Naive thymus-derived CD4-positive, alpha-beta T cell (primary cell): ENCODE measurements at regions not wholly inside any gene's neighbourhood (a gene's known extent, or its start where the extent isn't known, plus 50 kb on each side); places are given as distances from the start of the nearest gene placed in this dataset.
A peak's percentile ranks its signal among the peaks of the same experiment; 100 is the strongest.
"Not testable (repeated sequence)": the region's sequence is repeated elsewhere in the genome, so short reads cannot be mapped to it uniquely, and the experiment has no call there.

Source experiments
- ATAC-seq: fragments of 150-1000 bp; cut with Tn5 transposase; 2 replicates; pipeline ENCODE4 v1.10.0; 2021; ENCODE audit warnings: mild to moderate bottlenecking, moderate library complexity
- CTCF ChIA-PET: fragments of 350-600 bp; sonication (Branson Sonifier 250); formaldehyde crosslinking; loops from one replicate; lab custom pipeline; 2021; ENCODE audit warnings: antibody characterized with exemption; lab: Charles Lee
- POLR2A ChIA-PET: fragments of 350-600 bp; sonication (Branson Sonifier 250); formaldehyde crosslinking; loops from one replicate; lab custom pipeline; 2021; ENCODE audit warnings: antibody characterized with exemption, inconsistent platforms; lab: Charles Lee
- DNase-seq, 9 donors: peaks; one replicate each; pipeline versions ENCODE4 v3.0.0 to v3.0.0-alpha.2; 2020 to 2022; ENCODE audit warnings: mixed read lengths in 1 of 9
- H3K27ac ChIP-seq: one replicate; pipeline ENCODE4 v1.7.0; 2013; ENCODE audit warnings: mild to moderate bottlenecking, low read depth, low read length, moderate library complexity
- H3K27me3 ChIP-seq, 2 donors: one replicate each; pipeline ENCODE4 v1.7.0; 2013; ENCODE audit warnings: low read length in 2 of 2, mild to moderate bottlenecking in 2 of 2, moderate library complexity in 2 of 2; ENCODE audit not compliant: control insufficient read depth in 2 of 2, insufficient read depth in 2 of 2
- H3K36me3 ChIP-seq, 3 experiments: 1 replicate in 2 of 3; 2 replicates in 1 of 3; pipeline ENCODE4 v1.7.0; 2013; ENCODE audit warnings: low read length in 3 of 3, mild to moderate bottlenecking in 3 of 3, moderate library complexity in 1 of 3; ENCODE audit not compliant: insufficient read depth in 3 of 3, control insufficient read depth in 2 of 3
- H3K4me1 ChIP-seq, 2 donors: one replicate each; pipeline ENCODE4 v1.7.0; 2013; ENCODE audit warnings: low read length in 2 of 2, mild to moderate bottlenecking in 2 of 2, moderate library complexity in 1 of 2; ENCODE audit not compliant: control insufficient read depth in 2 of 2, insufficient read depth in 2 of 2
- H3K4me3 ChIP-seq: 2 replicates; pipeline ENCODE4 v1.7.0; 2013; ENCODE audit warnings: mild to moderate bottlenecking, low read length
- H3K9me3 ChIP-seq, 3 experiments: 1 replicate in 2 of 3; 2 replicates in 1 of 3; pipeline ENCODE4 v1.7.0; 2013; ENCODE audit warnings: low read length in 3 of 3; ENCODE audit not compliant: control insufficient read depth in 2 of 3
- H3K27ac Mint-ChIP-seq, 9 donors: one replicate each; pipeline ENCODE4 v1.8.0; 2020 to 2022; ENCODE audit warnings: mixed read lengths in 9 of 9, mild to moderate bottlenecking in 8 of 9, moderate library complexity in 5 of 9, inconsistent platforms in 2 of 9
- H3K27me3 Mint-ChIP-seq, 5 donors: one replicate each; pipeline ENCODE4 v1.8.0; 2021 to 2022; ENCODE audit warnings: mixed read lengths in 5 of 5, mild to moderate bottlenecking in 1 of 5
- H3K36me3 Mint-ChIP-seq, 5 donors: one replicate each; pipeline ENCODE4 v1.8.0; 2020 to 2022; ENCODE audit warnings: mixed read lengths in 5 of 5, mild to moderate bottlenecking in 3 of 5, inconsistent platforms in 1 of 5
- H3K4me1 Mint-ChIP-seq, 7 donors: one replicate each; pipeline ENCODE4 v1.8.0; 2020 to 2022; ENCODE audit warnings: mixed read lengths in 7 of 7, mild to moderate bottlenecking in 3 of 7, inconsistent platforms in 1 of 7
- H3K4me3 Mint-ChIP-seq, 10 donors: one replicate each; pipeline ENCODE4 v1.8.0; 2020 to 2022; ENCODE audit warnings: mild to moderate bottlenecking in 10 of 10, mixed read lengths in 10 of 10, moderate library complexity in 6 of 10, inconsistent platforms in 2 of 10
- H3K9me3 Mint-ChIP-seq, 11 donors: one replicate each; pipeline ENCODE4 v1.8.0; 2020 to 2022; ENCODE audit warnings: mixed read lengths in 11 of 11, mild to moderate bottlenecking in 4 of 11, inconsistent platforms in 1 of 11, moderate library complexity in 1 of 11
- intact Hi-C, 2 donors: fragments of 100-400 bp; cut with micrococcal nuclease; formaldehyde crosslinking; loops; one replicate each; pipeline ENCODE4 v1.15.1; 2023

GRCh38 chr6:20014508-20014907 is 177.3 kb downstream of the ID4 start:
- Histone ChIP-seq H3K4me3 (no peak overlapping the region), H3K27ac (no peak overlapping the region), H3K9me3 (no peaks in the 10 kb centered on the region), H3K4me1 (no peaks in the 10 kb centered on the region), H3K36me3 (no peaks in the 10 kb centered on the region), H3K27me3 (no peaks in the 10 kb centered on the region)
- Mint-ChIP-seq H3K9me3 (peaks cover 0 to 4% (median 0%) of the 10 kb centered on the region in 11 donors), H3K4me3 (no peak overlapping the region), H3K27ac (no peak overlapping the region), H3K4me1 (no peaks in the 10 kb centered on the region), H3K36me3 (no peaks in the 10 kb centered on the region), H3K27me3 (peaks cover 10 to 36% (median 23%) of the 10 kb centered on the region in 5 donors)
- ATAC-seq = no peak
- ChIA-PET CTCF (no interaction called here), POLR2A (no interaction called here)
- DNase-seq = no peak
- intact Hi-C loops = no loop called here

GRCh38 chr6:20020526-20020925 is 183.4 kb downstream of the ID4 start:
- Histone ChIP-seq H3K36me3 (no peaks in the 10 kb centered on the region), H3K9me3 (no peaks in the 10 kb centered on the region), H3K27me3 (no peaks in the 10 kb centered on the region), H3K4me3 (no peak overlapping the region), H3K27ac (no peak overlapping the region), H3K4me1 (peaks cover 6 to 9% of the 10 kb centered on the region in 2 donors)
- H3K27me3 Mint-ChIP-seq = peaks cover 6 to 29% (median 17%) of the 10 kb centered on the region in 5 donors
- intact Hi-C loops = no loop called here
- no peak for ATAC-seq
- peaks cover 0 to 4% (median 0%) of the 10 kb centered on the region in 11 donors for H3K9me3 Mint-ChIP-seq
- CTCF ChIA-PET = no interaction called here
- DNase-seq = no peak
- H3K27ac Mint-ChIP-seq = no peak overlapping the region
- H3K4me1 Mint-ChIP-seq = peaks cover 6 to 22% (median 16%) of the 10 kb centered on the region in 7 donors
- POLR2A ChIA-PET = no interaction called here
- H3K36me3 Mint-ChIP-seq = no peaks in the 10 kb centered on the region
- H3K4me3 Mint-ChIP-seq = no peak overlapping the region

- peaks cover 6 to 28% (median 21%) of the 10 kb centered on the region in 7 donors for H3K4me1 Mint-ChIP-seq
- POLR2A ChIA-PET = no interaction called here
- intact Hi-C loops = no loop called here
These were observed 184.6 kb downstream of the ID4 start for GRCh38 chr6:20021795-20022194.

GRCh38 chr6:20023549-20024315 is 186.6 kb downstream of the ID4 start:
- Mint-ChIP-seq H3K4me3 (peak overlapping the region; percentile 77 to 87 (median 82)), H3K27me3 (peaks cover 14 to 54% (median 34%) of the 10 kb centered on the region in 5 donors), H3K27ac (peak overlapping the region in 5 of 9 donors; percentile 3 to 72 (median 42)), H3K4me1 (peaks cover 6 to 28% (median 21%) of the 10 kb centered on the region in 7 donors)
- H3K36me3 Mint-ChIP-seq, H3K4me1 ChIP-seq, H3K36me3 ChIP-seq, H3K9me3 Mint-ChIP-seq, POLR2A ChIA-PET, H3K27ac ChIP-seq, H3K27me3 ChIP-seq, intact Hi-C loops, H3K9me3 ChIP-seq: not testable (repeated sequence)
- CTCF ChIA-PET = interaction anchor here (0.6 kb wide), 1 partner anchor 825 kb away, joined by 5 read pairs; no protein-coding TSS in a partner anchor
- peak in 3 of 9 donors; percentile 1 to 4 (median 3) for DNase-seq
- peak; percentile 67 for ATAC-seq
- H3K4me3 ChIP-seq = peak overlapping the region; percentile 34

More at GRCh38 chr6:20021795-20022194, 184.6 kb downstream of the ID4 start:
- Histone ChIP-seq H3K27ac (no peak overlapping the region), H3K4me1 (peaks cover 6 to 9% of the 10 kb centered on the region in 2 donors), H3K36me3 (no peaks in the 10 kb centered on the region), H3K4me3 (no peak overlapping the region), H3K27me3 (no peaks in the 10 kb centered on the region), H3K9me3 (no peaks in the 10 kb centered on the region)
- Mint-ChIP-seq H3K27ac (no peak overlapping the region), H3K27me3 (peaks cover 11 to 37% (median 22%) of the 10 kb centered on the region in 5 donors), H3K36me3 (peaks cover 0 to 4% (median 0%) of the 10 kb centered on the region in 5 donors), H3K4me3 (no peak overlapping the region), H3K9me3 (peaks cover 0 to 4% (median 0%) of the 10 kb centered on the region in 11 donors)
- ATAC-seq (no peak), DNase-seq (no peak)
- CTCF ChIA-PET = no interaction called here

GRCh38 chr6:20024316-20024673 is 187.1 kb downstream of the ID4 start:
- DNase-seq = no peak
- peaks cover 0 to 4% (median 0%) of the 10 kb centered on the region in 5 donors for H3K36me3 Mint-ChIP-seq
- no peaks in the 10 kb centered on the region for H3K9me3 ChIP-seq
- intact Hi-C loops = no loop called here
- peak overlapping the region in 3 of 9 donors; percentile 37 to 65 (median 42) for H3K27ac Mint-ChIP-seq
- H3K4me3 ChIP-seq = peak overlapping the region; percentile 34
- peaks cover 6 to 28% (median 21%) of the 10 kb centered on the region in 7 donors for H3K4me1 Mint-ChIP-seq
- CTCF ChIA-PET = no interaction called here
- POLR2A ChIA-PET = no interaction called here
- no peak overlapping the region for H3K27ac ChIP-seq
- H3K4me1 ChIP-seq = peaks cover 6 to 9% of the 10 kb centered on the region in 2 donors
- peak overlapping the region; percentile 77 to 87 (median 82) for H3K4me3 Mint-ChIP-seq
- H3K27me3 ChIP-seq = no peaks in the 10 kb centered on the region
- H3K36me3 ChIP-seq = no peaks in the 10 kb centered on the region
- ATAC-seq = peak; percentile 26
- peaks cover 19 to 53% (median 34%) of the 10 kb centered on the region in 5 donors for H3K27me3 Mint-ChIP-seq
- peaks cover 0 to 4% (median 1%) of the 10 kb centered on the region in 11 donors for H3K9me3 Mint-ChIP-seq

- peaks cover 0 to 4% (median 0%) of the 10 kb centered on the region in 5 donors for H3K36me3 Mint-ChIP-seq
- peaks cover 20 to 52% (median 35%) of the 10 kb centered on the region in 5 donors for H3K27me3 Mint-ChIP-seq
These were observed 187.3 kb downstream of the MBOAT1 start for GRCh38 chr6:20024978-20025377.

More at GRCh38 chr6:20024978-20025377, 187.3 kb downstream of the MBOAT1 start:
- H3K27me3 ChIP-seq = no peaks in the 10 kb centered on the region
- H3K9me3 ChIP-seq = no peaks in the 10 kb centered on the region
- H3K36me3 ChIP-seq = no peaks in the 10 kb centered on the region
- Mint-ChIP-seq H3K27ac (no peak overlapping the region), H3K4me1 (peaks cover 6 to 28% (median 21%) of the 10 kb centered on the region in 7 donors), H3K9me3 (peaks cover 0 to 4% (median 1%) of the 10 kb centered on the region in 11 donors), H3K4me3 (peak overlapping the region in 9 of 10 donors; percentile 6 to 87 (median 83))
- no peak overlapping the region for H3K4me3 ChIP-seq
- H3K27ac ChIP-seq = no peak overlapping the region
- H3K4me1 ChIP-seq = peaks cover 6 to 9% of the 10 kb centered on the region in 2 donors
- ChIA-PET POLR2A (no interaction called here), CTCF (no interaction called here)
- ATAC-seq = no peak
- intact Hi-C loops = no loop called here
- DNase-seq = no peak
